ENCODE measurements at regions not wholly inside any gene's neighbourhood (a gene's known extent, or its start where the extent isn't known, plus 50 kb on each side); places are given as distances from the start of the nearest gene placed in this dataset.

GRCh38 chr3:43178891-43179366 is 73.0 kb upstream of the POMGNT2 start:
- ChIA-PET CTCF (interaction anchor here (1.7 kb wide), 1 partner anchor 23 kb away, joined by 5 read pairs; no protein-coding TSS in a partner anchor), POLR2A (no interaction called here)
- DNase-seq (ENCODE audit: low read depth, low spot score) = no peak

DNA sequence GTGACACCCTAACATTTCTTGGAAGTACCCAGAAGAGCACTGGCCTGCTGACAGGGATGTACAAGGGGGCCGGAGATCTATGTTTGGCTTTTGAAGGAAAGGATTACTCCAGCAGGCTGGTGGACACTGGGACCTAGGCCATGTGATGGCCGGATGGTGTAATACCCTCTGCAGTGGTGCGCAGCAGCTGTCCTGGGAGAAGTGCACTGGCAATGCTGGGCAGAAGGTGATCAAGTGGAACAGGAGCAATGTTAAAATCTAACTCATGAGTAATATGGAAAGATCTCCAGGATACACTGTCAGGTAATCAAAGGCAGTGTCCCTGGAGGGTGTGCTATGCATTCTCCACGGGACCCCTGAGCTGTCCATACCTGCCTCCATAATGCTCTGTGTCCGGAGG is 71.2 kb upstream of the POMGNT2 start:
- POLR2A ChIA-PET = no interaction called here
- TF ChIP-seq, protein P1, sequence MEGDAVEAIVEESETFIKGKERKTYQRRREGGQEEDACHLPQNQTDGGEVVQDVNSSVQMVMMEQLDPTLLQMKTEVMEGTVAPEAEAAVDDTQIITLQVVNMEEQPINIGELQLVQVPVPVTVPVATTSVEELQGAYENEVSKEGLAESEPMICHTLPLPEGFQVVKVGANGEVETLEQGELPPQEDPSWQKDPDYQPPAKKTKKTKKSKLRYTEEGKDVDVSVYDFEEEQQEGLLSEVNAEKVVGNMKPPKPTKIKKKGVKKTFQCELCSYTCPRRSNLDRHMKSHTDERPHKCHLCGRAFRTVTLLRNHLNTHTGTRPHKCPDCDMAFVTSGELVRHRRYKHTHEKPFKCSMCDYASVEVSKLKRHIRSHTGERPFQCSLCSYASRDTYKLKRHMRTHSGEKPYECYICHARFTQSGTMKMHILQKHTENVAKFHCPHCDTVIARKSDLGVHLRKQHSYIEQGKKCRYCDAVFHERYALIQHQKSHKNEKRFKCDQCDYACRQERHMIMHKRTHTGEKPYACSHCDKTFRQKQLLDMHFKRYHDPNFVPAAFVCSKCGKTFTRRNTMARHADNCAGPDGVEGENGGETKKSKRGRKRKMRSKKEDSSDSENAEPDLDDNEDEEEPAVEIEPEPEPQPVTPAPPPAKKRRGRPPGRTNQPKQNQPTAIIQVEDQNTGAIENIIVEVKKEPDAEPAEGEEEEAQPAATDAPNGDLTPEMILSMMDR (IDR thresholded peaks at IDR 0.05; ENCODE audit: low read depth, low read length) = no peak
- Histone ChIP-seq H3K4me3 (ENCODE audit: low read depth, low read length) (no peak overlapping the region), H3K27me3 (ENCODE audit: control insufficient read depth, insufficient read depth, low read length) (no peaks in the 10 kb centered on the region), H3K27ac (ENCODE audit: low read depth, low read length) (no peak overlapping the region), H3K9me3 (ENCODE audit: control insufficient read depth, insufficient read depth, low read length) (no peaks in the 10 kb centered on the region; the same call in 1 of the 2 replicates)
- DNase-seq (ENCODE audit: low read depth, low spot score) = no peak
- CTCF ChIA-PET = interaction anchor here (0.5 to 0.7 kb wide), 2 partner anchors 14 to 46 kb away, joined by 4 to 6 read pairs; no protein-coding TSS in a partner anchor

More at GRCh38 chr3:43178891-43179366, 73.0 kb upstream of the POMGNT2 start:
- Histone ChIP-seq H3K27me3 (ENCODE audit: control insufficient read depth, insufficient read depth, low read length) (no peaks in the 10 kb centered on the region), H3K9me3 (ENCODE audit: control insufficient read depth, insufficient read depth, low read length) (no peaks in the 10 kb centered on the region; the same call in 1 of the 2 replicates), H3K27ac (ENCODE audit: low read depth, low read length) (no peak overlapping the region), H3K4me3 (ENCODE audit: low read depth, low read length) (no peak overlapping the region)
- TF ChIP-seq, protein P1 (IDR thresholded peaks at IDR 0.05; ENCODE audit: low read depth, low read length) = no peak

GRCh38 chr3:43176666-43177065 is 70.8 kb upstream of the POMGNT2 start:
- POLR2A ChIA-PET = no interaction called here

GRCh38 chr3:43175541-43175940 is 69.7 kb upstream of the POMGNT2 start:
- ChIA-PET CTCF (interaction anchor here (2.8 kb wide), 1 partner anchor 13 kb away, joined by 8 read pairs; no protein-coding TSS in a partner anchor), POLR2A (no interaction called here)
- no peaks in the 10 kb centered on the region; the same call in 1 of the 2 replicates for H3K9me3 ChIP-seq (ENCODE audit: control insufficient read depth, insufficient read depth, low read length)
- H3K4me3 ChIP-seq (ENCODE audit: low read depth, low read length) = no peak overlapping the region
- no peak for DNase-seq (ENCODE audit: low read depth, low spot score)
- TF ChIP-seq, protein P1 (IDR thresholded peaks at IDR 0.05; ENCODE audit: low read depth, low read length) = no peak
- H3K27me3 ChIP-seq (ENCODE audit: control insufficient read depth, insufficient read depth, low read length) = no peaks in the 10 kb centered on the region
- no peak overlapping the region for H3K27ac ChIP-seq (ENCODE audit: low read depth, low read length)

More at GRCh38 chr3:43176666-43177065, 70.8 kb upstream of the POMGNT2 start:
- DNase-seq (ENCODE audit: low read depth, low spot score) = no peak
- Histone ChIP-seq H3K9me3 (ENCODE audit: control insufficient read depth, insufficient read depth, low read length) (no peaks in the 10 kb centered on the region; the same call in 1 of the 2 replicates), H3K4me3 (ENCODE audit: low read depth, low read length) (no peak overlapping the region), H3K27me3 (ENCODE audit: control insufficient read depth, insufficient read depth, low read length) (no peaks in the 10 kb centered on the region), H3K27ac (ENCODE audit: low read depth, low read length) (no peak overlapping the region)
- CTCF ChIA-PET = interaction anchor here (0.5 to 2.8 kb wide), 3 partner anchors 13 to 47 kb away, joined by 4 to 8 read pairs (median 6); no protein-coding TSS in a partner anchor
- TF ChIP-seq, protein P1 (IDR thresholded peaks at IDR 0.05; ENCODE audit: low read depth, low read length) = no peak

DNA sequence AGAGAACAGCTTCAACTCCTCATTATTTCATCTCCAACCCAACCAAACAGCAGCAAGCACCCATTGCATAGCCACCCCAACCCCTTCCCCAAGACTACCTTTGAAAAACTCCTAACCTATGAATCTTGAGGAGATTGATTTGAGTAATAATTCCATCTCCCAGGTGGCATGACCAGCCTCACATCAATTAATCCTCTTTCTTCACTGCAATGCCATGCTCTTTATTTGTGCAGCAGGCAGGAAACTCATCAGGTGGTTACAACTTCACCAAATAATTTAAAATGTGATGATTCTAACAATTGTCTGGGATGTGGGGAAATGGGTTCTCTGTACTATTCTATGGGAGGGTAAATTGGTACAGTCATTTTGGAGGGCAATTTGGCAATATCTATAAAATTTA is 68.1 kb upstream of the POMGNT2 start:
- Histone ChIP-seq H3K9me3 (ENCODE audit: control insufficient read depth, insufficient read depth, low read length) (no peaks in the 10 kb centered on the region; the same call in 1 of the 2 replicates), H3K4me3 (ENCODE audit: low read depth, low read length) (no peak overlapping the region), H3K27me3 (ENCODE audit: control insufficient read depth, insufficient read depth, low read length) (no peaks in the 10 kb centered on the region), H3K27ac (ENCODE audit: low read depth, low read length) (no peak overlapping the region)
- DNase-seq (ENCODE audit: low read depth, low spot score) = no peak
- ChIA-PET CTCF (interaction anchor here (0.7 to 2.8 kb wide), 2 partner anchors 11 to 329 kb away, joined by 4 to 8 read pairs; no protein-coding TSS in a partner anchor), POLR2A (no interaction called here)
- TF ChIP-seq, protein P1 (IDR thresholded peaks at IDR 0.05; ENCODE audit: low read depth, low read length) = no peak

Measured in AG04450 (cell line).